Esophagus muscularis mucosa (tissue), 4 donors: ENCODE measurements at regions not wholly inside any gene's neighbourhood (a gene's known extent, or its start where the extent isn't known, plus 50 kb on each side); places are given as distances from the start of the nearest gene placed in this dataset.
"Not testable (repeated sequence)": the region's sequence is repeated elsewhere in the genome, so short reads cannot be mapped to it uniquely, and the experiment has no call there.

ENCODE experiments used
- DNase-seq: peaks from one replicate; pipeline ENCODE4 v3.0.0-alpha.2; 2017; ENCODE audit errors: extremely low spot score
- H3K27ac ChIP-seq, 4 donors: fragments of 200-600 bp; sonication (generic); replicated peaks in 1 of 4; 1 replicate in 3 of 4; 2 replicates in 1 of 4; pipeline ENCODE4 v1.5.1; 2016 to 2019; ENCODE audit warnings: mild to moderate bottlenecking in 1 of 4
- H3K27me3 ChIP-seq, 4 donors: fragments of 200-600 bp; sonication (generic); one replicate each; pipeline versions ENCODE4 v1.5.1 to v1.6.0; 2016 to 2019
- H3K36me3 ChIP-seq, 4 donors: fragments of 200-600 bp; sonication (generic); one replicate each; pipeline ENCODE4 v1.5.1; 2016 to 2019
- H3K4me1 ChIP-seq, 4 donors: fragments of 200-600 bp; sonication (generic); one replicate each; pipeline ENCODE4 v1.5.1; 2016 to 2019
- H3K4me3 ChIP-seq, 4 donors: fragments of 200-600 bp; sonication (generic); 1 replicate in 2 of 4; 2 replicates in 2 of 4; pipeline ENCODE4 v1.5.1; 2016 to 2019; ENCODE audit warnings: mild to moderate bottlenecking in 4 of 4, moderate library complexity in 1 of 4
- H3K9me3 ChIP-seq, 4 donors: fragments of 200-600 bp; sonication (generic); 1 replicate in 3 of 4; 2 replicates in 1 of 4; pipeline ENCODE4 v1.5.1; 2016 to 2019
- CTCF ChIP-seq, 3 experiments: fragments of 200-600 bp in 2 of 3; fragments of 450-650 bp in 1 of 3; sonication (generic) in 2 of 3; IDR thresholded peaks; one replicate each; pipeline ENCODE4 v1.5.1; 2017 to 2019; ENCODE audit warnings: antibody characterized with exemption in 3 of 3, mild to moderate bottlenecking in 2 of 3, moderate library complexity in 1 of 3
- EP300 ChIP-seq: sonication (generic); formaldehyde crosslinking; IDR thresholded peaks from one replicate; pipeline ENCODE4 v1.6.1; 2017; ENCODE audit warnings: antibody characterized with exemption
- POLR2A ChIP-seq: fragments of 450-650 bp; IDR thresholded peaks from one replicate; pipeline ENCODE4 v1.6.1; 2017; ENCODE audit warnings: antibody characterized with exemption, moderate library complexity, mild to moderate bottlenecking, low read depth
- POLR2AphosphoS5 ChIP-seq, 2 donors: sonication (generic); formaldehyde crosslinking; IDR thresholded peaks; one replicate each; pipeline ENCODE4 v1.6.1; 2017; ENCODE audit warnings: antibody characterized with exemption in 2 of 2
- WGBS: methylation state at CpG from one replicate; pipeline ENCODE4 v1.1.5; 2018; 5-methylcytosine and 5-hydroxymethylcytosine counted together
- intact Hi-C: fragments of 100-400 bp; cut with DNase I; formaldehyde crosslinking; loops from one replicate; pipeline ENCODE4 v1.15.1; 2023
- small RNA-seq, 3 donors: library from RNA; depleted of rRNA; stranded (forward); fragments of <200 nt; gene quantifications; one replicate each; pipeline ENCODE3, GENCODE V24; 2016

DNA sequence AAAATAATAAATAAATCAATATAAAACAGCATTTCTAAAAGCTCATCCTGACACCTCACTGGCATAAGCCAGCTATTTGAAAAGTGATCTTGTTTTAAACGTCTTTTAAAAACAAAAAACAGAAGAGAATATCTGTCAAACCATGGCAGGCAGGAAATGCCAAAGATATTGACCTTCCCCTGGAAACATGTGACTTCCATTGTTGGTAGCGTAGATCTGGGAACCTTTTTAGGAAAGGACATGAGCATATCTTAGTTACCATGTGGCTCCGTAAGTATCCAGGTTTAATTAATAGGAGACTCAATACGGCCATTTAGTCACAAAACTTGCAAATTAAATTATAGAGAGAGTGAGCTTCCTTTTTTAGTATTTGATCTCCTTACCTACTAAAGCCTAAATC lies 83.0 kb upstream of the KLHL4 start:
- no peaks in the 10 kb centered on the region for H3K4me1 ChIP-seq
- no peak for DNase-seq
- H3K27me3 ChIP-seq, result no peaks in the 10 kb centered on the region
- WGBS, result 65% methylated on average over 4 of the region's 4 CpGs
- H3K4me3 ChIP-seq, result no peak overlapping the region
- TF ChIP-seq EP300, result no peak
- no peak for TF ChIP-seq POLR2AphosphoS5 (IDR thresholded peaks at IDR 0.05)
- no peak for TF ChIP-seq CTCF (IDR thresholded peaks at IDR 0.05)
- no peak for TF ChIP-seq POLR2A
- intact Hi-C loops, result no loop called here
- H3K36me3 ChIP-seq, result no peaks in the 10 kb centered on the region
- H3K27ac ChIP-seq, result no peak overlapping the region
- no peaks in the 10 kb centered on the region for H3K9me3 ChIP-seq

GRCh38 chrX:87448613-87449012 lies 69.0 kb upstream of the KLHL4 start:
- WGBS, result 93% methylated on average over 10 of the region's 10 CpGs
- H3K36me3 ChIP-seq, H3K9me3 ChIP-seq, H3K4me3 ChIP-seq, H3K27ac ChIP-seq, H3K27me3 ChIP-seq, intact Hi-C loops, DNase-seq, H3K4me1 ChIP-seq: not testable (repeated sequence)

- not testable (repeated sequence) for H3K4me3 ChIP-seq, DNase-seq, H3K4me1 ChIP-seq, H3K27me3 ChIP-seq, H3K9me3 ChIP-seq, H3K27ac ChIP-seq, H3K36me3 ChIP-seq
- intact Hi-C loops, result loop anchor here (2.0 kb wide), 1 partner anchor 47 kb away; no protein-coding TSS in a partner anchor
- WGBS, result 84% methylated on average over 10 of the region's 23 CpGs
These were observed 51.8 kb upstream of the KLHL4 start for GRCh38 chrX:87465757-87466156.

Small RNA genes lying in the stretch of these regions (small RNA-seq; reads per million reads assigned to genes)
- gene Z96811.1, result 0 reads per million in 3 donors
